GM19455 (cell line): ENCODE measurements at regions not wholly inside any gene's neighbourhood (a gene's known extent, or its start where the extent isn't known, plus 50 kb on each side); places are given as distances from the start of the nearest gene placed in this dataset.

Source experiments
- ATAC-seq: cut with Tn5 transposase; IDR thresholded peaks from one replicate; pipeline ENCODE4 v1.9.1; 2021; ENCODE audit not compliant: unreplicated experiment

- ATAC-seq = no peak
Measured at GRCh38 chr4:125433453-125433852, 118.7 kb downstream of the FAT4 start.

- no peak for ATAC-seq
Measured at GRCh38 chr4:125434136-125434535, 119.4 kb downstream of the FAT4 start.

- ATAC-seq = no peak
Measured at GRCh38 chr4:125440814-125441213, 126.1 kb downstream of the FAT4 start.

GRCh38 chr4:125444166-125444565 is 129.4 kb downstream of the FAT4 start:
- ATAC-seq = no peak

GRCh38 chr4:125445525-125445924 is 130.8 kb downstream of the FAT4 start:
- no peak for ATAC-seq

GRCh38 chr4:125447551-125448290 is 133.0 kb downstream of the FAT4 start:
- ATAC-seq = no peak

- ATAC-seq = no peak
Measured at GRCh38 chr4:125456075-125456474, 141.3 kb downstream of the FAT4 start.

- ATAC-seq = no peak
Measured at GRCh38 chr4:125459531-125459930, 144.8 kb downstream of the FAT4 start.

- ATAC-seq = no peak
Measured at GRCh38 chr4:125461676-125462363, 147.1 kb downstream of the FAT4 start.

GRCh38 chr4:125464146-125464545 is 149.4 kb downstream of the FAT4 start:
- no peak for ATAC-seq

- ATAC-seq = no peak
Measured at GRCh38 chr4:125481334-125482045, 166.7 kb downstream of the FAT4 start.

- no peak for ATAC-seq
Measured at GRCh38 chr4:125482822-125483221, 168.1 kb downstream of the FAT4 start.

- no peak for ATAC-seq
Measured at GRCh38 chr4:125483278-125483677, 168.5 kb downstream of the FAT4 start.

GRCh38 chr4:125484912-125485311 is 170.2 kb downstream of the FAT4 start:
- ATAC-seq = no peak

GRCh38 chr4:125486351-125486750 is 171.6 kb downstream of the FAT4 start:
- ATAC-seq = no peak

- no peak for ATAC-seq
Measured at GRCh38 chr4:125489952-125490690, 175.4 kb downstream of the FAT4 start.

GRCh38 chr4:125492957-125493356 is 178.2 kb downstream of the FAT4 start:
- no peak for ATAC-seq

GRCh38 chr4:125497861-125498260 is 183.1 kb downstream of the FAT4 start:
- ATAC-seq = no peak

- no peak for ATAC-seq
Measured at GRCh38 chr4:125498981-125499380, 184.2 kb downstream of the FAT4 start.

- ATAC-seq = no peak
Measured at GRCh38 chr4:125501090-125501489, 186.3 kb downstream of the FAT4 start.

- ATAC-seq = no peak
Measured at GRCh38 chr4:125501568-125501967, 186.8 kb downstream of the FAT4 start.
